ENCODE measurements at regions not wholly inside any gene's neighbourhood (a gene's known extent, or its start where the extent isn't known, plus 50 kb on each side); places are given as distances from the start of the nearest gene placed in this dataset.

- no peak for TF ChIP-seq CTCF (IDR thresholded peaks at IDR 0.05)
- TF ChIP-seq POLR2AphosphoS5 (IDR thresholded peaks at IDR 0.05; ENCODE audit: insufficient read depth in 1 of 2, low read depth in 1 of 2): no peak
- TF ChIP-seq POLR2A (IDR thresholded peaks at IDR 0.05): no peak
Observed at GRCh38 chr4:132572210-132572609, 576.9 kb upstream of the PCDH10 start.
